GM12892 (cell line): ENCODE measurements at regions not wholly inside any gene's neighbourhood (a gene's known extent, or its start where the extent isn't known, plus 50 kb on each side); places are given as distances from the start of the nearest gene placed in this dataset.

Experiments
- POLR2A ChIP-seq: IDR thresholded peaks from 2 replicates; pipeline ENCODE4 v1.6.1; 2011; ENCODE audit warnings: low read depth, low read length, control low read depth
- POLR2AphosphoS5 ChIP-seq: IDR thresholded peaks from 2 replicates; pipeline ENCODE4 v1.6.1; 2011; ENCODE audit warnings: low read depth, low read length, control low read depth
- TAF1 ChIP-seq: IDR thresholded peaks from 2 replicates; pipeline ENCODE4 v1.6.1; 2011; ENCODE audit warnings: low read depth, mild to moderate bottlenecking, control low read depth, low read length, borderline replicate concordance

DNA sequence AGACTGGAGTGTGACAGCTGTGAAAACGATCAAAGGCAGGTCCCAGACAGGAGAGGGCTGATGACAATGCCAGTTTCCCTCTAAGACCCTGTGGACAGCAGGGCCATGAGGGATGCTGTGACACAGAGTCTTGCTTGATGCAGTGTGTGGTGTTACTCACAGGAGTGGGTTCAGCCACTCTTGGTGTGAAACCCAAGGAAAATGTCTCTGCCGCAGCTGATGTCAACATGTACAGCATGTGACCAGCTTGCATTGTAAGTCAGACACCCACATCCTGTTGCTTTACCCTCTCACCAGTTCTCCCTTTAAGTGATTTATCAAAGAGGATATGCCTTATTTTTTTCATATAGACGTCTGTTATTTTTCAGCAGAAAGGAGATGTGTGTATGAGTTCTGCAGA lies 268.6 kb downstream of the BTG1 start:
- TF ChIP-seq POLR2A (no peak), POLR2AphosphoS5 (no peak), TAF1 (no peak)
